ENCODE measurements at regions not wholly inside any gene's neighbourhood (a gene's known extent, or its start where the extent isn't known, plus 50 kb on each side); places are given as distances from the start of the nearest gene placed in this dataset.

DNA sequence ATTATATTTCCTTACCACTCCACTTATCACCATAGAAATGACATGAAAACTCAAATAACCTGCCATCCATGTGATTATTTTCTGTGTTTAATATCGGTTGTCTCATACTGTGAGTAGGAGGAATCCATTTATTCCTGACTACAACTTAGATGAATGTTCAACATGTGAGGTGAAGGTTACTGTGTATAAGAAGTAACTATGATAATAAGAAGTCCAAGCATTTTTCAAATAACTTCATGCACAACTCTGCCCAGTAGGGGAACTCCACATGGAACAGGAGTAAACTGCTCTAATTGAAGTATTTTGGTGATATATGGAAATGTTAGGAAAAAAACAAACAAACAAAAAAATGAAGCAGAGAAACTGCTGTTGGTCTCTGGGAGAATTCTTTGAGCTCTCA is 447.5 kb upstream of the GRIN3A start:
- 91% methylated on average over 1 of the region's 1 CpG; no CpG with 5 or more reads in 1 of the 2 experiments for WGBS, 2 experiments (ENCODE audit: extremely low coverage in 1 of 2, insufficient coverage in 1 of 2, insufficient read length in 1 of 2, insufficient replicate concordance in 2 of 2, low coverage in 1 of 2, low lambda C conversion rate in 2 of 2, missing lambda C conversion rate in 1 of 2)
- Histone ChIP-seq H2BK20ac (ENCODE audit: low read length) (no peak overlapping the region), H3K4me3 (ENCODE audit: extremely low read depth in 1 of 4, insufficient read depth in 2 of 4, low read depth in 3 of 4, low read length in 4 of 4) (no peak overlapping the region), H3K27ac (ENCODE audit: low read depth, low read length) (no peak overlapping the region), H4K20me1 (replicated peaks in 1 of 2; ENCODE audit: control insufficient read depth in 1 of 2, insufficient read depth in 2 of 2, low read length in 2 of 2) (no peaks in the 10 kb centered on the region), H3K14ac (ENCODE audit: insufficient read length) (no peak overlapping the region), H2BK120ac (replicated peaks; ENCODE audit: low read depth, low read length) (no peak overlapping the region), H3K36me3 (ENCODE audit: control insufficient read depth in 2 of 4, insufficient read depth in 4 of 4, low read length in 3 of 4) (no peaks in the 10 kb centered on the region), H2BK15ac (ENCODE audit: low read length) (no peak overlapping the region), H3K56ac (replicated peaks; ENCODE audit: insufficient read length, low read depth, low read length) (no peak overlapping the region), H3K23ac (ENCODE audit: insufficient read length) (no peak overlapping the region), H3K79me2 (ENCODE audit: control insufficient read depth in 1 of 2, insufficient read depth in 2 of 2, low read length in 2 of 2) (no peaks in the 10 kb centered on the region), H3K4me1 (replicated peaks in 1 of 4; ENCODE audit: control insufficient read depth in 3 of 4, insufficient read depth in 4 of 4, low read length in 3 of 4) (no peaks in the 10 kb centered on the region), H4K5ac (ENCODE audit: insufficient read length, low read depth, low read length) (no peak overlapping the region), H3K9ac (replicated peaks in 1 of 4; ENCODE audit: extremely low read depth in 1 of 4, low read depth in 3 of 4, low read length in 3 of 4) (no peak overlapping the region), H2BK5ac (ENCODE audit: low read depth, low read length) (no peak overlapping the region), H3K23me2 (ENCODE audit: low read depth, low read length) (no peaks in the 10 kb centered on the region), H4K91ac (replicated peaks; ENCODE audit: insufficient read length, low read length) (no peak overlapping the region), H3K79me1 (ENCODE audit: low read depth, low read length) (no peaks in the 10 kb centered on the region), H2AFZ (ENCODE audit: low read length) (no peak overlapping the region), H2AK5ac (ENCODE audit: low read depth, low read length) (no peak overlapping the region), H3K18ac (ENCODE audit: extremely low read depth, low read length) (no peak overlapping the region), H3K4ac (replicated peaks; ENCODE audit: insufficient read length, low read depth, low read length) (no peak overlapping the region), H3K4me2 (ENCODE audit: insufficient read depth in 1 of 2, low read depth in 2 of 2, low read length in 2 of 2) (no peak overlapping the region), H2BK12ac (ENCODE audit: low read depth, low read length) (no peak overlapping the region), H4K8ac (ENCODE audit: extremely low read depth, insufficient read depth, low read length) (no peak overlapping the region), H3K9me3 (ENCODE audit: insufficient read depth in 2 of 2, low read depth in 1 of 2, low read length in 1 of 2) (no peaks in the 10 kb centered on the region), H3K27me3 (replicated peaks in 1 of 4; ENCODE audit: control insufficient read depth in 3 of 4, extremely low read depth in 1 of 4, insufficient read depth in 3 of 4, low read length in 3 of 4) (no peaks in the 10 kb centered on the region)
- CTCF ChIA-PET (ENCODE audit: partially characterized antibody), result interaction anchor here (0.6 kb wide), 1 partner anchor 29 kb away, joined by 4 read pairs; no protein-coding TSS in a partner anchor
- FAIRE-seq (no peak), DNase-seq (ENCODE audit: low read depth in 1 of 2, low spot score in 2 of 2) (no peak)
- no peak for TF ChIP-seq TAF1 (IDR thresholded peaks at IDR 0.05; ENCODE audit: low read depth, low read length)
- no peak for TF ChIP-seq POLR2A (IDR thresholded peaks at IDR 0.05; ENCODE audit: control extremely low read depth in 1 of 2, low read depth in 2 of 2, low read length in 2 of 2)
- TF ChIP-seq, protein P1, sequence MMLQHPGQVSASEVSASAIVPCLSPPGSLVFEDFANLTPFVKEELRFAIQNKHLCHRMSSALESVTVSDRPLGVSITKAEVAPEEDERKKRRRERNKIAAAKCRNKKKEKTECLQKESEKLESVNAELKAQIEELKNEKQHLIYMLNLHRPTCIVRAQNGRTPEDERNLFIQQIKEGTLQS (IDR thresholded peaks at IDR 0.05; ENCODE audit: insufficient read depth, low read depth, low read length), result no peak
- no peak for TF ChIP-seq SAP30 (IDR thresholded peaks at IDR 0.05; ENCODE audit: insufficient read depth, insufficient replicate concordance, low read length)
- TF ChIP-seq CHD2 (IDR thresholded peaks at IDR 0.05; ENCODE audit: low read length), result no peak
- no peak for TF ChIP-seq TCF12 (IDR thresholded peaks at IDR 0.05; ENCODE audit: low read depth, low read length)
- no peak for TF ChIP-seq EGR1 (IDR thresholded peaks at IDR 0.05; ENCODE audit: borderline replicate concordance, low read depth, low read length)
- TF ChIP-seq ASH2L (IDR thresholded peaks at IDR 0.05; ENCODE audit: low read length), result no peak
- POLR2A ChIA-PET (ENCODE audit: partially characterized antibody), result no interaction called here

All from H1 (cell line).